ENCODE measurements at regions not wholly inside any gene's neighbourhood (a gene's known extent, or its start where the extent isn't known, plus 50 kb on each side); places are given as distances from the start of the nearest gene placed in this dataset.

- CTCF ChIA-PET: no interaction called here
- no peaks in the 10 kb centered on the region for H3K4me1 Mint-ChIP-seq (ENCODE audit: low read depth)
- no peaks in the 10 kb centered on the region for H3K9me3 Mint-ChIP-seq
- H3K27ac Mint-ChIP-seq: no peak overlapping the region
- no peaks in the 10 kb centered on the region for H3K27me3 Mint-ChIP-seq
- no peak overlapping the region for H3K4me3 Mint-ChIP-seq
- H3K36me3 Mint-ChIP-seq: no peaks in the 10 kb centered on the region
- POLR2A ChIA-PET: no interaction called here
- no peak for DNase-seq
- intact Hi-C loops (cut with micrococcal nuclease): no loop called here
Observed at GRCh38 chr4:23991444-23991843, 101.6 kb upstream of the PPARGC1A start.

- ChIA-PET CTCF (no interaction called here), POLR2A (no interaction called here)
- H3K4me1 Mint-ChIP-seq (ENCODE audit: low read depth): no peaks in the 10 kb centered on the region
- no peaks in the 10 kb centered on the region for H3K9me3 Mint-ChIP-seq
- no peak overlapping the region for H3K27ac Mint-ChIP-seq
- no peaks in the 10 kb centered on the region for H3K27me3 Mint-ChIP-seq
- no peaks in the 10 kb centered on the region for H3K36me3 Mint-ChIP-seq
- intact Hi-C loops (cut with micrococcal nuclease): no loop called here
- H3K4me3 Mint-ChIP-seq: no peak overlapping the region
- DNase-seq: no peak
Observed at GRCh38 chr4:23986270-23986669, 96.4 kb upstream of the PPARGC1A start.

- intact Hi-C loops (cut with micrococcal nuclease): no loop called here
- H3K27me3 Mint-ChIP-seq: peaks cover 1% of the 10 kb centered on the region
- no peak overlapping the region for H3K4me3 Mint-ChIP-seq
- DNase-seq: no peak
- H3K36me3 Mint-ChIP-seq: no peaks in the 10 kb centered on the region
- H3K27ac Mint-ChIP-seq: no peak overlapping the region
- POLR2A ChIA-PET: no interaction called here
- no peaks in the 10 kb centered on the region for H3K9me3 Mint-ChIP-seq
- CTCF ChIA-PET: no interaction called here
- no peaks in the 10 kb centered on the region for H3K4me1 Mint-ChIP-seq (ENCODE audit: low read depth)
Observed at GRCh38 chr4:23981328-23981727, 91.5 kb upstream of the PPARGC1A start.

GRCh38 chr4:23979534-23979933 is 89.7 kb upstream of the PPARGC1A start:
- ChIA-PET CTCF (no interaction called here), POLR2A (no interaction called here)
- DNase-seq: no peak
- intact Hi-C loops (cut with micrococcal nuclease): no loop called here
- Mint-ChIP-seq H3K27me3 (peaks cover 1% of the 10 kb centered on the region), H3K4me1 (ENCODE audit: low read depth) (no peaks in the 10 kb centered on the region), H3K36me3 (no peaks in the 10 kb centered on the region), H3K27ac (no peak overlapping the region), H3K9me3 (no peaks in the 10 kb centered on the region), H3K4me3 (no peak overlapping the region)

DNA sequence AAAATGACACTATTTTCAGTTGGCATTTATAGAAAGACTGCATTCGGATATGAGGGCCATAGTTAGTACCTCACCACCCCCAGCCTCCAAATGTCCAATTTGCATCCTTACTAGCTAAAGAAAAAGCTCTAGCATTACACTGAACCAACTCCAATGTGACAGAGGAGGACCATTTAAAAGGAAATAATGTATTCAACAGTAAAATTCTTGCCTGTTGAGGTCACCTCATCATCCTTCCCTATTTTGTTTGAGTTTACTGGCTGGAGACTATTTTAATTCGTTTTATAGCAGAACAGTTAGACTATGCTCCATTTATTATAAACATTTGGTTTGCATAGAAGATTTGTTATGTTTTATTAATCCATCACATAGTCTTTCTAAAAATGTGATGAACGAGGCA is 88.2 kb upstream of the PPARGC1A start:
- H3K27ac Mint-ChIP-seq: no peak overlapping the region
- no peaks in the 10 kb centered on the region for H3K36me3 Mint-ChIP-seq
- peaks cover 1% of the 10 kb centered on the region for H3K27me3 Mint-ChIP-seq
- ChIA-PET POLR2A (no interaction called here), CTCF (no interaction called here)
- DNase-seq: no peak
- intact Hi-C loops (cut with micrococcal nuclease): no loop called here
- no peaks in the 10 kb centered on the region for H3K9me3 Mint-ChIP-seq
- no peak overlapping the region for H3K4me3 Mint-ChIP-seq
- H3K4me1 Mint-ChIP-seq (ENCODE audit: low read depth): no peaks in the 10 kb centered on the region

DNA sequence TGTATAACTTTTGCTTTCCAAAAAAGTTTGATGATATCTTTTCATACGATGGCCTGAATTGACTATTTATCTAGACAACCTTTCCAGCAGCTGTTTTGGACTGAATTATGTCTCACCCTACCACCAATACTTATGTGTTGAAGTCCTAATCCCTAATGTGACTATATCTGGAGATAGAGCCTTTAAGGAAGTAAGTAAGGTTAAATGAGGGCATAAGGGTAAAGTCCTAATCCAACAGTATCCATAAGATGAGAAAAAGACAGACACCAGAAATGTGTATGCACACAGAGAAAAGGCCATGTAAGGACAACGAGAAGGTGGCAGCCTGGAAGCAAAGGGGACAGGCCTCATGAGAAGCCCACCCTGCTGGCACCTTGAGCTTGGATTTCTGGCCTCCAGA is 86.6 kb upstream of the PPARGC1A start:
- intact Hi-C loops (cut with micrococcal nuclease): no loop called here
- POLR2A ChIA-PET: no interaction called here

DNA sequence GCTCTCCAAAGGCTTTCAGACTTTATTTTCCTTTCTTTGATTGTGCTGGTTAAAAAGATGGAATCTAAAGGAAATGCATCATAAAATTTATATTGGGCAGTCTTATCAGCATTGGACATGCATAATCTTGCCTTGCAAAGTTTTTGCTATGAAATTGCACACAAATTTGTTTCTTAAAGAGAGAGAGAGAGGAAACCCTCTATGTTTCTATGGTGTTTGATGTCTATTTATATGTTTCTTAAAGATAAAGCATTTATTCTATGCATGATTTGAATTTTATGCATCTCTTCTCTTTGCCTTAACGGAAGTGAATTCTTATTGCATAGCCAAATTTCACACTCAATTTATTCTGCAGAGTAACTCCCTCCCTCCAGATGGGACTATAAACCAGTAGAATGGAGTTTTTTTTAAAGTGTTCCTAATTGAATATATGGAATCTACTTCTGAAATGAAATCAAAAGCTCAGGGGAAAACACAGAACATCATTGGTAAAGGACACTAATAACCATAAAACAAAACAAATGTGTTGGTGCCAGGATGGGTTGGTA is 83.5 kb upstream of the PPARGC1A start:
- Mint-ChIP-seq H3K4me3 (no peak overlapping the region), H3K27me3 (no peaks in the 10 kb centered on the region), H3K4me1 (ENCODE audit: low read depth) (no peaks in the 10 kb centered on the region), H3K27ac (no peak overlapping the region), H3K9me3 (no peaks in the 10 kb centered on the region), H3K36me3 (no peaks in the 10 kb centered on the region)
- ChIA-PET POLR2A (no interaction called here), CTCF (no interaction called here)
- intact Hi-C loops (cut with micrococcal nuclease): no loop called here
- DNase-seq: no peak

More for the DNA sequence above, 86.6 kb upstream of the PPARGC1A start:
- Mint-ChIP-seq H3K4me3 (no peak overlapping the region), H3K4me1 (ENCODE audit: low read depth) (no peaks in the 10 kb centered on the region), H3K36me3 (no peaks in the 10 kb centered on the region), H3K27ac (no peak overlapping the region), H3K27me3 (peaks cover 1% of the 10 kb centered on the region), H3K9me3 (no peaks in the 10 kb centered on the region)
- CTCF ChIA-PET: no interaction called here
- DNase-seq: no peak

GRCh38 chr4:23972805-23973204 is 83.0 kb upstream of the PPARGC1A start:
- ChIA-PET CTCF (no interaction called here), POLR2A (no interaction called here)
- Mint-ChIP-seq H3K4me1 (ENCODE audit: low read depth) (no peaks in the 10 kb centered on the region), H3K36me3 (no peaks in the 10 kb centered on the region), H3K27ac (no peak overlapping the region), H3K9me3 (no peaks in the 10 kb centered on the region), H3K27me3 (no peaks in the 10 kb centered on the region), H3K4me3 (no peak overlapping the region)
- intact Hi-C loops (cut with micrococcal nuclease): no loop called here
- DNase-seq: no peak

- H3K9me3 Mint-ChIP-seq: no peaks in the 10 kb centered on the region
- POLR2A ChIA-PET: no interaction called here
- CTCF ChIA-PET: no interaction called here
- no peak for DNase-seq
- no peaks in the 10 kb centered on the region for H3K36me3 Mint-ChIP-seq
- H3K4me1 Mint-ChIP-seq (ENCODE audit: low read depth): no peaks in the 10 kb centered on the region
- H3K4me3 Mint-ChIP-seq: no peak overlapping the region
- no peak overlapping the region for H3K27ac Mint-ChIP-seq
- no peaks in the 10 kb centered on the region for H3K27me3 Mint-ChIP-seq
- intact Hi-C loops (cut with micrococcal nuclease): no loop called here
Observed at GRCh38 chr4:23972187-23972586, 82.3 kb upstream of the PPARGC1A start.

DNA sequence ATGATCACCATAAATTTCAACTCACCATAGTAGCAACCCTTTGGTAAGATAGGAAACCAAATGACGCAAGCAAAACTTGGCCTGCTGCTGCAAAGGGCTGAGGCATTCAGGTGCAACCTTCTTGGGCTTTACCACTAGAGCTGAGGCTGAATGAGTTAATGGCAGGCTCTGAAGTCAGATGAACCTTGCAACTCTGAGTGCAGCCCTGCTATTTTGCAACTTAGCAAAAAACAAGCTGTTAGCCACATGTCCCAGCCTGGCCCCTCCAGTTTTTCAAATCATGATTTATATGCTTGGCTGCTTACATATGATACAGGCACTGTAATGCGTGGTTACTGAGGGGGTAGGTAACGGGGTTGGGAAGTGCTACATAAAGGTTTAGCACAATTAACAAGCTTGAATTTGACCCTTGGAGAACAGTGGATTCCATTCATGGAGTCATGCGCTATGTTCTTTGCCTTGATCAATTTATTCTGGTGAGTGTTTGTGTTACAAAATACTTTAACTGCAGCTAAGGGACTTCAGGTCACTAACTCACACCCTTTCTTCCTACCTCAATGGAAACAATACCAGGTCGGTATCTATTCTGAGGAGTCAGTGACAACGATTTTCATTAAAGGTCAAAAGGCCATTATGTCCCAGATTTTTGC is 80.5 kb upstream of the PPARGC1A start:
- H3K4me3 Mint-ChIP-seq: no peak overlapping the region
- H3K27me3 Mint-ChIP-seq: no peaks in the 10 kb centered on the region
- intact Hi-C loops (cut with micrococcal nuclease): no loop called here
- no peak for DNase-seq
- H3K36me3 Mint-ChIP-seq: no peaks in the 10 kb centered on the region
- H3K4me1 Mint-ChIP-seq (ENCODE audit: low read depth): no peaks in the 10 kb centered on the region
- CTCF ChIA-PET: no interaction called here
- no peak overlapping the region for H3K27ac Mint-ChIP-seq
- H3K9me3 Mint-ChIP-seq: no peaks in the 10 kb centered on the region
- POLR2A ChIA-PET: no interaction called here

- no peak for DNase-seq
- intact Hi-C loops (cut with micrococcal nuclease): no loop called here
- ChIA-PET POLR2A (no interaction called here), CTCF (no interaction called here)
- Mint-ChIP-seq H3K4me1 (ENCODE audit: low read depth) (no peaks in the 10 kb centered on the region), H3K9me3 (no peaks in the 10 kb centered on the region), H3K36me3 (no peaks in the 10 kb centered on the region), H3K4me3 (no peak overlapping the region), H3K27ac (no peak overlapping the region), H3K27me3 (no peaks in the 10 kb centered on the region)
Observed at GRCh38 chr4:23969635-23970145, 79.8 kb upstream of the PPARGC1A start.

DNA sequence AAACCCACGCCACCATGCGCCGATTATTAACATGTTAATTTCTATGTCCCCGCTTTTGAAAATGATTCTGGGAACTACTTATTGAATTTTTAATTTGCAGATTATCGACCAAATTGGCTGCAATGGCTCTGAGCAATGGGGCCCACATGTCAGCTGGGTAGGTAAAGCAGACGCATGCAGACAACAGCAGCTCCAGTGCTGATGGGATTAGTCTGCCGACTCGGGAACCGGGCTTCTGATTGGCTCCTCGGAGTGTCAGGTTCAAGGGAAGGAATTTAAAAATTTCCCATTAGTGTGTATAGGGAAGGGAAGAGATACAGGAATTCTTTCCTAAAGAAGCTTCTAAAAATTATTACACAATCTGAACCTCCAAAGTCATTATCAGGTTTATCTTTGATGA is 77.4 kb upstream of the PPARGC1A start:
- Mint-ChIP-seq H3K27ac (no peak overlapping the region), H3K9me3 (no peaks in the 10 kb centered on the region), H3K36me3 (no peaks in the 10 kb centered on the region), H3K4me1 (ENCODE audit: low read depth) (no peaks in the 10 kb centered on the region), H3K27me3 (no peaks in the 10 kb centered on the region), H3K4me3 (no peak overlapping the region)
- intact Hi-C loops (cut with micrococcal nuclease): no loop called here
- ChIA-PET CTCF (no interaction called here), POLR2A (no interaction called here)
- no peak for DNase-seq

DNA sequence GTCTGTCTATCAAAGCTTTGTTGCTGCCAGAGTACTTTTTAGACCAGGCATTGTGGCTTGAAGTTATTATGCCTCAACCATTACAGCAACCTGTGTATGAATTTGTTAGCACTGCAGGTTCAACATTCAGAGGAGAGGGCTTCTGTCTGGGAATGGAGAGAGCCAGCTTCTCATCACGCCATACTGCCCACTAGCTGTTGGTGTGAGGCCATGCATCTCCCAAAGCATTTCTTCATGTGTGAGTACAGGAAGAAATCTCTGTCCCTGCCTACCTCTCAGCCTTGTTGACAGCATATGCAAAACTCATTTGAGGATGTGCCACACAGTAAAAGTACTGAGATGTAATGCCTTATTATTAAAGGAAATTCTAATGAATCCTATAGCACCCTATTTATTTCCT is 76.9 kb upstream of the PPARGC1A start:
- ChIA-PET CTCF (no interaction called here), POLR2A (no interaction called here)
- Mint-ChIP-seq H3K27ac (no peak overlapping the region), H3K9me3 (no peaks in the 10 kb centered on the region), H3K4me3 (no peak overlapping the region), H3K36me3 (no peaks in the 10 kb centered on the region), H3K4me1 (ENCODE audit: low read depth) (no peaks in the 10 kb centered on the region), H3K27me3 (no peaks in the 10 kb centered on the region)
- intact Hi-C loops (cut with micrococcal nuclease): no loop called here
- no peak for DNase-seq

All from activated CD4-positive, alpha-beta memory T cell treated with anti-CD3 and anti-CD28 coated beads for 36 hours (primary cell).